IMR-90 (cell line): ENCODE measurements at regions not wholly inside any gene's neighbourhood (a gene's known extent, or its start where the extent isn't known, plus 50 kb on each side); places are given as distances from the start of the nearest gene placed in this dataset.

Experiments used
- ATAC-seq: fragments of 200-7000 bp; cut with Tn5 transposase; 2 replicates; pipeline ENCODE4 v1.9.1; 2020; ENCODE audit warnings: low read depth, mild to moderate bottlenecking, moderate library complexity
- BruUV-seq: library from RNA; stranded (reverse); fragments of 400-500 nt; replicated peaks from 2 replicates; lab custom pipeline; 2021; lab: Mats Ljungman, UMichigan
- CTCF ChIA-PET: fragments of 300-600 bp; formaldehyde crosslinking; extraction: SDS; loops from one replicate; lab custom pipeline; 2021; ENCODE audit warnings: antibody characterized with exemption; lab: Yijun Ruan, JAX
- POLR2A ChIA-PET: fragments of 300-600 bp; sonication (Branson Sonifier 250); formaldehyde crosslinking; loops from one replicate; lab custom pipeline; 2022; ENCODE audit warnings: antibody characterized with exemption; ENCODE audit not compliant: unreplicated experiment; lab: Charles Lee
- DNase-seq: peaks from one replicate; pipeline ENCODE4 v3.0.0; 2013
- H2AFZ ChIP-seq: replicated peaks from 2 replicates; pipeline ENCODE3; 2013; ENCODE audit warnings: low read length, mild to moderate bottlenecking; ENCODE audit not compliant: poor library complexity
- H2AK5ac ChIP-seq: 2 replicates; pipeline ENCODE4 v1.6.1; 2013; ENCODE audit warnings: low read depth, low read length, inconsistent platforms
- H2AK9ac ChIP-seq: replicated peaks from 2 replicates; pipeline ENCODE3; 2013; ENCODE audit warnings: mild to moderate bottlenecking, low read depth, low read length, moderate library complexity; ENCODE audit not compliant: poor library complexity
- H2BK120ac ChIP-seq: 2 replicates; pipeline ENCODE4 v1.6.1; 2013; ENCODE audit warnings: low read depth, low read length, inconsistent platforms
- H2BK15ac ChIP-seq: 3 replicates; pipeline ENCODE4 v1.6.1; 2013; ENCODE audit warnings: low read depth, low read length, inconsistent platforms
- H2BK20ac ChIP-seq: 2 replicates; pipeline ENCODE4 v1.6.1; 2013; ENCODE audit warnings: low read depth, mild to moderate bottlenecking, inconsistent platforms, low read length, moderate library complexity
- H2BK5ac ChIP-seq: 2 replicates; pipeline ENCODE4 v1.6.1; 2013; ENCODE audit warnings: mild to moderate bottlenecking, low read depth, low read length, inconsistent platforms; ENCODE audit not compliant: poor library complexity, severe bottlenecking
- H3K14ac ChIP-seq: replicated peaks from 2 replicates; pipeline ENCODE4 v1.6.1; 2013; ENCODE audit warnings: low read depth, low read length, inconsistent platforms
- H3K18ac ChIP-seq: 2 replicates; pipeline ENCODE4 v1.6.1; 2013; ENCODE audit warnings: low read depth, low read length, control low read depth
- H3K23ac ChIP-seq: 2 replicates; pipeline ENCODE4 v1.6.1; 2013; ENCODE audit warnings: low read depth, low read length, inconsistent platforms
- H3K27ac ChIP-seq: 2 replicates; pipeline ENCODE4 v1.5.1; 2013; ENCODE audit warnings: mild to moderate bottlenecking, control low read depth, low read length; ENCODE audit not compliant: insufficient read depth
- H3K27me3 ChIP-seq: 2 replicates; pipeline ENCODE4 v1.6.1; 2013; ENCODE audit warnings: low read length; ENCODE audit not compliant: control insufficient read depth, insufficient read depth
- H3K36me3 ChIP-seq: 2 replicates; pipeline ENCODE4 v1.6.1; 2013; ENCODE audit warnings: low read length, mixed read lengths; ENCODE audit not compliant: control insufficient read depth, insufficient read depth
- H3K4ac ChIP-seq: 2 replicates; pipeline ENCODE4 v1.6.1; 2013; ENCODE audit warnings: low read depth, low read length, inconsistent platforms
- H3K4me1 ChIP-seq: 2 replicates; pipeline ENCODE4 v1.6.1; 2013; ENCODE audit warnings: low read length, mixed read lengths; ENCODE audit not compliant: control insufficient read depth, insufficient read depth
- H3K4me2 ChIP-seq: 2 replicates; pipeline ENCODE4 v1.6.1; 2013; ENCODE audit warnings: low read depth, mild to moderate bottlenecking, control low read depth, low read length, moderate library complexity
- H3K4me3 ChIP-seq: 2 replicates; pipeline ENCODE4 v1.5.1; 2013; ENCODE audit warnings: low read depth, mild to moderate bottlenecking, control low read depth, low read length, moderate library complexity; ENCODE audit not compliant: insufficient read depth
- H3K56ac ChIP-seq: 2 replicates; pipeline ENCODE4 v1.6.1; 2013; ENCODE audit warnings: low read length, inconsistent platforms; ENCODE audit not compliant: insufficient read depth; ENCODE audit errors: extremely low read depth
- H3K79me1 ChIP-seq, 2 experiments: 2 replicates each; pipeline ENCODE4 v1.6.1; 2013; ENCODE audit warnings: low read length in 2 of 2, inconsistent platforms in 1 of 2, low read depth in 1 of 2
- H3K9ac ChIP-seq: 2 replicates; pipeline ENCODE4 v1.6.1; 2013; ENCODE audit warnings: low read depth, low read length, control low read depth
- H3K9me1 ChIP-seq: 2 replicates; pipeline ENCODE4 v1.6.1; 2013; ENCODE audit warnings: low read length, inconsistent platforms; ENCODE audit not compliant: insufficient read depth
- H3K9me3 ChIP-seq: 2 replicates; pipeline ENCODE4 v1.6.1; 2013; ENCODE audit warnings: low read length; ENCODE audit not compliant: control insufficient read depth, insufficient read depth
- H4K20me1 ChIP-seq: 2 replicates; pipeline ENCODE4 v1.6.1; 2013; ENCODE audit warnings: low read length, inconsistent platforms; ENCODE audit not compliant: insufficient read depth
- H4K5ac ChIP-seq: 2 replicates; pipeline ENCODE4 v1.6.1; 2013; ENCODE audit warnings: mild to moderate bottlenecking, low read depth, low read length, control low read depth
- H4K8ac ChIP-seq, 2 experiments: 2 replicates each; pipeline ENCODE4 v1.6.1; 2013; ENCODE audit warnings: low read depth in 2 of 2, low read length in 2 of 2, control low read depth in 1 of 2, inconsistent platforms in 1 of 2
- H4K91ac ChIP-seq: 2 replicates; pipeline ENCODE4 v1.6.1; 2013; ENCODE audit warnings: low read depth, low read length, inconsistent platforms; ENCODE audit not compliant: insufficient read depth
- FOS ChIP-seq: fragments of 150-350 bp; IDR thresholded peaks from 2 replicates; pipeline ENCODE4 v1.6.1; 2016; ENCODE audit warnings: low read depth, low read length
- MAFK ChIP-seq: IDR thresholded peaks from 2 replicates; pipeline ENCODE4 v1.6.1; 2012; ENCODE audit warnings: low read depth, low read length, improper control_type of control experiment
- WGBS, 2 experiments: methylation state at CpG; one replicate each; pipeline versions ENCODE4 v1.1.5 to v1.1.7; 2013; ENCODE audit warnings: missing lambda C conversion rate in 2 of 2; ENCODE audit not compliant: insufficient read length in 1 of 2; ENCODE audit errors: extremely low coverage in 2 of 2; 5-methylcytosine and 5-hydroxymethylcytosine counted together
- dilution Hi-C: fragments of 300-500 bp; cut with HindIII; formaldehyde crosslinking; loops from one replicate; pipeline ENCODE4 v1.14.3; 2018; ENCODE audit warnings: low sequenced_read_pairs; ENCODE audit not compliant: unreplicated experiment
- in situ Hi-C: fragments of 300-500 bp; cut with MboI; formaldehyde crosslinking; loops from 3 replicates; pipeline ENCODE4 v1.14.3; 2019; ENCODE audit warnings: low sequenced_read_pairs, inconsistent platforms, mixed read lengths
- intact Hi-C: fragments of 100-400 bp; cut with micrococcal nuclease; formaldehyde crosslinking; loops from 2 replicates; pipeline ENCODE4 v1.10.0; 2022
- TF ChIP-seq, protein P1 (sequence below): fragments of 150-350 bp; IDR thresholded peaks from 2 replicates; pipeline ENCODE4 v1.6.1; 2016; ENCODE audit warnings: low read depth, mild to moderate bottlenecking, low read length, moderate library complexity, borderline replicate concordance

DNA sequence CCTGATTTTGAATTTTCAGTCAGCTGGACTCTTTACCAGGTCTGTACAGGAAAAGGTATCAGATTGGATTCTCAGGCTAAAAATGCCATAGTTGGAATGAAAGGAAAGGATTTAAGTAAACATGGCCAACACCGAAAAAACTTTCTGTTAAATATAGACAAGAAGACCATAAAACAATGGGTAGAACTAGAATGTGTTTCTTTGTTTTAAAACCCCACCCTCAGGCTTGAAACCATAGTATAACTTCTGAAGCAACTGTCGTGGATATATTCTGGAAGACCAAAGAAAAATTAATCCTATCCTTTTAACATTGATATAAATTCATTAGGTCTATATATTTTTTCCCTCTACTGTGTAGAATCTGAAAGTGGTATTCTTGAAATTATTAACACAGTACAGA, 118.6 kb upstream of the HAPLN1 start:
- Histone ChIP-seq H3K56ac (no peak overlapping the region), H3K9me3 (no peaks in the 10 kb centered on the region), H3K36me3 (no peaks in the 10 kb centered on the region), H3K4me1 (no peaks in the 10 kb centered on the region), H4K5ac (no peak overlapping the region), H3K9ac (no peak overlapping the region), H2AK5ac (no peak overlapping the region), H4K8ac (no peak overlapping the region), H3K4me3 (no peak overlapping the region), H2BK120ac (no peak overlapping the region), H3K27ac (no peak overlapping the region), H2AFZ (no peak overlapping the region), H3K4ac (no peak overlapping the region), H3K4me2 (no peak overlapping the region), H4K20me1 (no peaks in the 10 kb centered on the region), H2BK15ac (no peak overlapping the region), H3K14ac (no peak overlapping the region), H3K79me1 (no peaks in the 10 kb centered on the region), H3K27me3 (no peaks in the 10 kb centered on the region), H3K18ac (no peak overlapping the region), H3K9me1 (no peaks in the 10 kb centered on the region; the same call in 1 of the 2 replicates), H3K23ac (no peak overlapping the region), H4K91ac (no peak overlapping the region), H2AK9ac (no peak overlapping the region), H2BK5ac (no peak overlapping the region), H2BK20ac (no peak overlapping the region)
- in situ Hi-C loops (no loop called here), intact Hi-C loops (no loop called here), dilution Hi-C loops (no loop called here)
- TF ChIP-seq FOS (no peak), MAFK (no peak)
- TF ChIP-seq, protein P1, sequence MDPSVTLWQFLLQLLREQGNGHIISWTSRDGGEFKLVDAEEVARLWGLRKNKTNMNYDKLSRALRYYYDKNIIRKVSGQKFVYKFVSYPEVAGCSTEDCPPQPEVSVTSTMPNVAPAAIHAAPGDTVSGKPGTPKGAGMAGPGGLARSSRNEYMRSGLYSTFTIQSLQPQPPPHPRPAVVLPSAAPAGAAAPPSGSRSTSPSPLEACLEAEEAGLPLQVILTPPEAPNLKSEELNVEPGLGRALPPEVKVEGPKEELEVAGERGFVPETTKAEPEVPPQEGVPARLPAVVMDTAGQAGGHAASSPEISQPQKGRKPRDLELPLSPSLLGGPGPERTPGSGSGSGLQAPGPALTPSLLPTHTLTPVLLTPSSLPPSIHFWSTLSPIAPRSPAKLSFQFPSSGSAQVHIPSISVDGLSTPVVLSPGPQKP = no peak
- WGBS, 2 experiments = no CpG with 5 or more reads among the region's 2 CpGs
- ChIA-PET POLR2A (no interaction called here), CTCF (no interaction called here)
- DNase-seq (no peak), ATAC-seq (no peak)
- BruUV-seq = no TSS peak
